Kidney (tissue), 13 donors: ENCODE measurements at regions not wholly inside any gene's neighbourhood (a gene's known extent, or its start where the extent isn't known, plus 50 kb on each side); places are given as distances from the start of the nearest gene placed in this dataset.

Experiments
- DNase-seq, 5 donors: peaks; one replicate each; pipeline ENCODE4 v3.0.0-alpha.2; 2013 to 2020
- FAIRE-seq: peaks from 2 replicates; lab custom pipeline; 2012; peaks lifted over from hg19 to GRCh38; lab: Jason Lieb, UNC
- H3K27ac ChIP-seq, 2 donors: one replicate each; pipeline ENCODE4 v1.7.0; 2013; ENCODE audit warnings: low read depth in 2 of 2, low read length in 2 of 2, inconsistent platforms in 1 of 2
- H3K27me3 ChIP-seq: one replicate; pipeline ENCODE4 v1.7.1; 2013; ENCODE audit warnings: low read length, inconsistent platforms; ENCODE audit not compliant: control insufficient read depth, insufficient read depth
- H3K36me3 ChIP-seq, 3 donors: one replicate each; pipeline versions ENCODE4 v1.7.0 to v1.7.1; 2013; ENCODE audit warnings: low read length in 3 of 3, control low read depth in 1 of 3, inconsistent platforms in 1 of 3; ENCODE audit not compliant: insufficient read depth in 3 of 3, control insufficient read depth in 2 of 3
- H3K4me1 ChIP-seq, 3 donors: one replicate each; pipeline versions ENCODE4 v1.7.0 to v1.7.1; 2013; ENCODE audit warnings: low read length in 3 of 3, inconsistent platforms in 1 of 3, low read depth in 1 of 3; ENCODE audit not compliant: control insufficient read depth in 2 of 3, insufficient read depth in 2 of 3
- H3K4me3 ChIP-seq, 3 donors: one replicate each; pipeline versions ENCODE4 v1.7.0 to v1.8.1; 2013; ENCODE audit warnings: low read length in 3 of 3, control low read depth in 1 of 3, inconsistent platforms in 1 of 3
- H3K9ac ChIP-seq, 3 donors: one replicate each; pipeline versions ENCODE4 v1.7.0 to v1.7.1; 2013; ENCODE audit warnings: low read length in 3 of 3, control low read depth in 1 of 3, inconsistent platforms in 1 of 3
- H3K9me3 ChIP-seq, 3 donors: one replicate each; pipeline versions ENCODE4 v1.7.0 to v1.7.1; 2013; ENCODE audit warnings: low read length in 3 of 3, control low read depth in 1 of 3, inconsistent platforms in 1 of 3; ENCODE audit not compliant: control insufficient read depth in 2 of 3, insufficient read depth in 1 of 3
- intact Hi-C: fragments of 100-400 bp; cut with DNase I; formaldehyde crosslinking; loops from one replicate; pipeline ENCODE4 v1.11.1; 2022
- TF ChIP-seq, protein P1 (sequence below): IDR thresholded peaks from 3 replicates; pipeline ENCODE4 v1.5.1; 2012; ENCODE audit warnings: mild to moderate bottlenecking, moderate library complexity, borderline replicate concordance; ENCODE audit not compliant: insufficient read depth; ENCODE audit errors: extremely low read depth
- donor health status: control.
- donor health status: control.
- donor health status: control.
- donor health status: control.
- donor health status: control.
- donor health status: DM: yes; HTN: yes; CAD: no.
- donor health status: Normal renal cell carcinoma (clear cell type).

- no peak overlapping the region for H3K9ac ChIP-seq
- no peaks in the 10 kb centered on the region for H3K4me1 ChIP-seq
- DNase-seq = no peak
- no peaks in the 10 kb centered on the region for H3K9me3 ChIP-seq
- no peak overlapping the region for H3K4me3 ChIP-seq
- FAIRE-seq = no peak
- intact Hi-C loops = no loop called here
- H3K27ac ChIP-seq = no peak overlapping the region
- no peaks in the 10 kb centered on the region for H3K36me3 ChIP-seq
- no peaks in the 10 kb centered on the region for H3K27me3 ChIP-seq
- TF ChIP-seq, protein P1, sequence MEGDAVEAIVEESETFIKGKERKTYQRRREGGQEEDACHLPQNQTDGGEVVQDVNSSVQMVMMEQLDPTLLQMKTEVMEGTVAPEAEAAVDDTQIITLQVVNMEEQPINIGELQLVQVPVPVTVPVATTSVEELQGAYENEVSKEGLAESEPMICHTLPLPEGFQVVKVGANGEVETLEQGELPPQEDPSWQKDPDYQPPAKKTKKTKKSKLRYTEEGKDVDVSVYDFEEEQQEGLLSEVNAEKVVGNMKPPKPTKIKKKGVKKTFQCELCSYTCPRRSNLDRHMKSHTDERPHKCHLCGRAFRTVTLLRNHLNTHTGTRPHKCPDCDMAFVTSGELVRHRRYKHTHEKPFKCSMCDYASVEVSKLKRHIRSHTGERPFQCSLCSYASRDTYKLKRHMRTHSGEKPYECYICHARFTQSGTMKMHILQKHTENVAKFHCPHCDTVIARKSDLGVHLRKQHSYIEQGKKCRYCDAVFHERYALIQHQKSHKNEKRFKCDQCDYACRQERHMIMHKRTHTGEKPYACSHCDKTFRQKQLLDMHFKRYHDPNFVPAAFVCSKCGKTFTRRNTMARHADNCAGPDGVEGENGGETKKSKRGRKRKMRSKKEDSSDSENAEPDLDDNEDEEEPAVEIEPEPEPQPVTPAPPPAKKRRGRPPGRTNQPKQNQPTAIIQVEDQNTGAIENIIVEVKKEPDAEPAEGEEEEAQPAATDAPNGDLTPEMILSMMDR = no peak
Measured at GRCh38 chr16:85453703-85454102, 159.4 kb upstream of the GSE1 start.

DNA sequence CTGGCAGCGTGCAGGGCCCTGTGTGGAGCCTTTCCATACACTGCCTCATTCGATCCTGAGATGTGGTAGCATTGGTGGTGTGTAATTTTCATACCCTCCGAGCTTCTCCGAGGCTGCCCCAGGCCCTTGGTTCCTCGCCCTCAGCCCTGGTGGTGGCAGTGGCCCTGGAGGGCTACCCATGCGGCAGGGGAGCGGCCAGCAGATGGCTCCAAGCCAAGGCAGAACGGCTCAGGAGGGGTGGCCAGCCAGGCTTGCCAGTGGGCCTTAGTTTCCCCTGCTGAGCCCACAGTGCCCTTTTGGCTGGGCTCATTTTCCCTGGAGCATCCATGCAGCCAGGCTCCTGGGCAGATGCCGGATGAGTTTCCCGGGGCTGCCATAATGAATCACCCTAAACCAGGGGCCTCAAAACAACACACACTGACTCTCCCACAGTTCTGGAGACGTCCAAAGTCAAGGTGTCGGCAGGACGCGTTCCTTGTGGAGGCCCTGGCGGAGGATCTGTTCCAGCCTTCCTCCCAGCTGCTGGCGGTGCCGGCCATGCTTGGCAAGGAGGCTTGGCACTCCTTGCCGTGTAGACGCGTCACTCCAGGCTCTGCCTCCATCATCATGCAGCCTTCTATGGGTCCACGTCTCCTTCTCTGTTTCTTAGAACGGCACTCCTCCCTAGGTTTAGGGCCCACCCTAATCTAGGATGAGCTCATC lies 158.8 kb upstream of the GSE1 start:
- Histone ChIP-seq H3K36me3 (no peaks in the 10 kb centered on the region), H3K4me3 (no peak overlapping the region), H3K9ac (no peak overlapping the region), H3K4me1 (no peaks in the 10 kb centered on the region), H3K27me3 (no peaks in the 10 kb centered on the region), H3K27ac (no peak overlapping the region), H3K9me3 (no peaks in the 10 kb centered on the region)
- TF ChIP-seq, protein P1 = no peak
- intact Hi-C loops = no loop called here
- FAIRE-seq (no peak), DNase-seq (no peak)

DNA sequence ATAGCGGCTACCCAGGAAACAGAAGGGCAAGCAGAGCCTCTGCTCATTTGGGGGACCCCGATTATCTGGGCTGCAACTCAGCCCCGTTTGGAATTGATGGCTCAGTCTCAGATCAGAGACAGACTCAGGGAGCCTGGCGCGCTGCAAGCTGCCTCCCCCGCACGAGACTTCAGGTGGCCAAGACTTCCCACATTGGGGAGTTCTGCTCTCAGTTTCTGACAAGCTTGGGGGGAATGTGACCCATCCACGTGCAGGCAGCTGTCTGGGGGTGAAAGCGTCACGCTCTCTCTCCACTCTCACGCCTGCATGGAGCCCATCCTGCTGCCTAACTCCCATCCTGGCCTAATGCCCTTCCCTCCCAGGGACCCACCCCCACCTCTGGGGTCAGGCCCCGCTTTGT lies 157.6 kb upstream of the GSE1 start:
- TF ChIP-seq, protein P1 = no peak
- no peak overlapping the region for H3K9ac ChIP-seq
- H3K27me3 ChIP-seq = no peaks in the 10 kb centered on the region
- no peak overlapping the region for H3K27ac ChIP-seq
- no peaks in the 10 kb centered on the region for H3K36me3 ChIP-seq
- no peaks in the 10 kb centered on the region for H3K9me3 ChIP-seq
- no peak overlapping the region for H3K4me3 ChIP-seq
- FAIRE-seq (no peak), DNase-seq (no peak)
- intact Hi-C loops = no loop called here
- peaks cover 0 to 6% (median 4%) of the 10 kb centered on the region in 3 donors for H3K4me1 ChIP-seq

GRCh38 chr16:85457366-85457765 lies 155.8 kb upstream of the GSE1 start:
- TF ChIP-seq, protein P1 = no peak
- no peak for FAIRE-seq
- Histone ChIP-seq H3K36me3 (no peaks in the 10 kb centered on the region), H3K4me3 (no peak overlapping the region), H3K9ac (no peak overlapping the region), H3K27ac (no peak overlapping the region), H3K4me1 (peaks cover 5 to 24% (median 11%) of the 10 kb centered on the region in 3 donors), H3K27me3 (no peaks in the 10 kb centered on the region), H3K9me3 (no peaks in the 10 kb centered on the region)
- intact Hi-C loops = no loop called here
- no peak for DNase-seq
